NCI-H1092 treated with DMSO at 0.1 percent for 48 hours (cell line): ENCODE measurements at regions not wholly inside any gene's neighbourhood (a gene's known extent, or its start where the extent isn't known, plus 50 kb on each side); places are given as distances from the start of the nearest gene placed in this dataset.

Experiments used
- DNase-seq: peaks from one replicate; lab custom pipeline; 2025; lab: John Stamatoyannopoulos, UW

- DNase-seq: no peak
Observed at GRCh38 chr6:165872811-165873210, 209.8 kb upstream of the PDE10A start.

GRCh38 chr6:165872311-165872710, 209.3 kb upstream of the PDE10A start:
- DNase-seq: no peak

- DNase-seq: no peak
Observed at GRCh38 chr6:165871571-165871970, 208.5 kb upstream of the PDE10A start.

GRCh38 chr6:165869526-165869925, 206.5 kb upstream of the PDE10A start:
- DNase-seq: no peak

GRCh38 chr6:165864925-165865324, 201.9 kb upstream of the PDE10A start:
- no peak for DNase-seq

GRCh38 chr6:165864218-165864617, 201.2 kb upstream of the PDE10A start:
- no peak for DNase-seq

GRCh38 chr6:165863801-165864200, 200.8 kb upstream of the PDE10A start:
- DNase-seq: no peak

- DNase-seq: no peak
Observed at GRCh38 chr6:165862813-165863212, 199.8 kb upstream of the PDE10A start.

GRCh38 chr6:165861226-165861625, 198.2 kb upstream of the PDE10A start:
- no peak for DNase-seq

GRCh38 chr6:165858586-165858985, 195.5 kb upstream of the PDE10A start:
- DNase-seq: peak; percentile 13

GRCh38 chr6:165855856-165856255, 192.8 kb upstream of the PDE10A start:
- no peak for DNase-seq

- no peak for DNase-seq
Observed at GRCh38 chr6:165854863-165855593, 192.0 kb upstream of the PDE10A start.

- DNase-seq: no peak
Observed at GRCh38 chr6:165854061-165854862, 191.2 kb upstream of the PDE10A start.

GRCh38 chr6:165852676-165853075, 189.6 kb upstream of the PDE10A start:
- DNase-seq: no peak

- peak; percentile 83 for DNase-seq
Observed at GRCh38 chr6:165850434-165851019, 187.5 kb upstream of the PDE10A start.

- peak; percentile 54 for DNase-seq
Observed at GRCh38 chr6:165849534-165850430, 186.7 kb upstream of the PDE10A start.

- DNase-seq: no peak
Observed at GRCh38 chr6:165848086-165848426, 185.0 kb upstream of the PDE10A start.

GRCh38 chr6:165847407-165848085, 184.5 kb upstream of the PDE10A start:
- DNase-seq: no peak

GRCh38 chr6:165846123-165846966, 183.3 kb upstream of the PDE10A start:
- DNase-seq: peak; percentile 57

GRCh38 chr6:165845493-165845892, 182.5 kb upstream of the PDE10A start:
- no peak for DNase-seq
